ENCODE measurements at regions not wholly inside any gene's neighbourhood (a gene's known extent, or its start where the extent isn't known, plus 50 kb on each side); places are given as distances from the start of the nearest gene placed in this dataset.
"Not testable (repeated sequence)": the region's sequence is repeated elsewhere in the genome, so short reads cannot be mapped to it uniquely, and the experiment has no call there.

- Histone ChIP-seq H3K27me3 (ENCODE audit: control insufficient read depth, insufficient read depth, low read length) (peaks cover 8% of the 10 kb centered on the region), H3K4me1 (ENCODE audit: control insufficient read depth, insufficient read depth, low read length) (peaks cover 7% of the 10 kb centered on the region), H3K4me3 (ENCODE audit: low read length) (no peak overlapping the region), H3K36me3 (ENCODE audit: insufficient read depth, low read length) (no peaks in the 10 kb centered on the region), H3K9ac (ENCODE audit: low read depth, low read length) (no peak overlapping the region), H3K4me2 (ENCODE audit: low read length) (no peak overlapping the region), H3K9me3 (replicated peaks; ENCODE audit: low read length) (no peaks in the 10 kb centered on the region)
These were observed 335.7 kb downstream of the BMP4 start for GRCh38 chr14:53620890-53621289.

GRCh38 chr14:53620317-53620716 lies 336.3 kb downstream of the BMP4 start:
- H3K9ac ChIP-seq (ENCODE audit: low read depth, low read length) = no peak overlapping the region
- H3K4me3 ChIP-seq (ENCODE audit: low read length) = no peak overlapping the region
- no peaks in the 10 kb centered on the region for H3K36me3 ChIP-seq (ENCODE audit: insufficient read depth, low read length)
- no peak overlapping the region for H3K4me2 ChIP-seq (ENCODE audit: low read length)
- H3K4me1 ChIP-seq (ENCODE audit: control insufficient read depth, insufficient read depth, low read length) = peaks cover 7% of the 10 kb centered on the region
- H3K9me3 ChIP-seq (replicated peaks; ENCODE audit: low read length) = no peaks in the 10 kb centered on the region
- H3K27me3 ChIP-seq (ENCODE audit: control insufficient read depth, insufficient read depth, low read length) = peaks cover 9% of the 10 kb centered on the region

GRCh38 chr14:53619691-53620231 lies 336.9 kb downstream of the BMP4 start:
- H3K27me3 ChIP-seq (ENCODE audit: control insufficient read depth, insufficient read depth, low read length) = peaks cover 7% of the 10 kb centered on the region
- H3K9ac ChIP-seq (ENCODE audit: low read depth, low read length) = no peak overlapping the region

GRCh38 chr14:53616536-53616935 lies 340.1 kb downstream of the BMP4 start:
- not testable (repeated sequence) for H3K4me3 ChIP-seq (ENCODE audit: low read length); H3K9me3 ChIP-seq (replicated peaks; ENCODE audit: low read length); H3K27me3 ChIP-seq (ENCODE audit: control insufficient read depth, insufficient read depth, low read length); H3K36me3 ChIP-seq (ENCODE audit: insufficient read depth, low read length); H3K4me1 ChIP-seq (ENCODE audit: control insufficient read depth, insufficient read depth, low read length); H3K4me2 ChIP-seq (ENCODE audit: low read length); H3K9ac ChIP-seq (ENCODE audit: low read depth, low read length)

More at GRCh38 chr14:53619691-53620231, 336.9 kb downstream of the BMP4 start:
- Histone ChIP-seq H3K4me1 (ENCODE audit: control insufficient read depth, insufficient read depth, low read length) (peaks cover 7% of the 10 kb centered on the region), H3K36me3 (ENCODE audit: insufficient read depth, low read length) (no peaks in the 10 kb centered on the region), H3K4me2 (ENCODE audit: low read length) (no peak overlapping the region), H3K4me3 (ENCODE audit: low read length) (no peak overlapping the region), H3K9me3 (replicated peaks; ENCODE audit: low read length) (no peaks in the 10 kb centered on the region)

- H3K4me2 ChIP-seq (ENCODE audit: low read length) = no peak overlapping the region
- H3K4me3 ChIP-seq (ENCODE audit: low read length) = no peak overlapping the region
- H3K4me1 ChIP-seq (ENCODE audit: control insufficient read depth, insufficient read depth, low read length) = peaks cover 6% of the 10 kb centered on the region
- no peaks in the 10 kb centered on the region for H3K36me3 ChIP-seq (ENCODE audit: insufficient read depth, low read length)
- peaks cover 6% of the 10 kb centered on the region for H3K27me3 ChIP-seq (ENCODE audit: control insufficient read depth, insufficient read depth, low read length)
- no peaks in the 10 kb centered on the region for H3K9me3 ChIP-seq (replicated peaks; ENCODE audit: low read length)
- no peak overlapping the region for H3K9ac ChIP-seq (ENCODE audit: low read depth, low read length)
These were observed 341.4 kb downstream of the BMP4 start for GRCh38 chr14:53615252-53615651.

GRCh38 chr14:53613404-53614253 lies 343.0 kb downstream of the BMP4 start:
- Histone ChIP-seq H3K36me3 (ENCODE audit: insufficient read depth, low read length) (no peaks in the 10 kb centered on the region), H3K4me2 (ENCODE audit: low read length) (no peak overlapping the region), H3K9me3 (replicated peaks; ENCODE audit: low read length) (no peaks in the 10 kb centered on the region), H3K4me3 (ENCODE audit: low read length) (no peak overlapping the region), H3K4me1 (ENCODE audit: control insufficient read depth, insufficient read depth, low read length) (no peaks in the 10 kb centered on the region), H3K9ac (ENCODE audit: low read depth, low read length) (no peak overlapping the region), H3K27me3 (ENCODE audit: control insufficient read depth, insufficient read depth, low read length) (peaks cover 10% of the 10 kb centered on the region)

GRCh38 chr14:53610947-53611346 lies 345.7 kb downstream of the BMP4 start:
- H3K36me3 ChIP-seq (ENCODE audit: insufficient read depth, low read length) = no peaks in the 10 kb centered on the region
- no peaks in the 10 kb centered on the region for H3K4me1 ChIP-seq (ENCODE audit: control insufficient read depth, insufficient read depth, low read length)
- H3K9me3 ChIP-seq (replicated peaks; ENCODE audit: low read length) = no peaks in the 10 kb centered on the region
- H3K4me2 ChIP-seq (ENCODE audit: low read length) = no peak overlapping the region
- peaks cover 10% of the 10 kb centered on the region for H3K27me3 ChIP-seq (ENCODE audit: control insufficient read depth, insufficient read depth, low read length)
- no peak overlapping the region for H3K4me3 ChIP-seq (ENCODE audit: low read length)
- no peak overlapping the region for H3K9ac ChIP-seq (ENCODE audit: low read depth, low read length)

- no peaks in the 10 kb centered on the region for H3K36me3 ChIP-seq (ENCODE audit: insufficient read depth, low read length)
- no peaks in the 10 kb centered on the region for H3K4me1 ChIP-seq (ENCODE audit: control insufficient read depth, insufficient read depth, low read length)
- H3K4me2 ChIP-seq (ENCODE audit: low read length) = no peak overlapping the region
- H3K9me3 ChIP-seq (replicated peaks; ENCODE audit: low read length) = no peaks in the 10 kb centered on the region
- no peak overlapping the region for H3K4me3 ChIP-seq (ENCODE audit: low read length)
- peaks cover 4% of the 10 kb centered on the region for H3K27me3 ChIP-seq (ENCODE audit: control insufficient read depth, insufficient read depth, low read length)
- H3K9ac ChIP-seq (ENCODE audit: low read depth, low read length) = no peak overlapping the region
These were observed 347.6 kb downstream of the BMP4 start for GRCh38 chr14:53609009-53609408.

GRCh38 chr14:53608369-53608768 lies 348.3 kb downstream of the BMP4 start:
- Histone ChIP-seq H3K9ac (ENCODE audit: low read depth, low read length) (no peak overlapping the region), H3K9me3 (replicated peaks; ENCODE audit: low read length) (no peaks in the 10 kb centered on the region), H3K36me3 (ENCODE audit: insufficient read depth, low read length) (no peaks in the 10 kb centered on the region), H3K4me1 (ENCODE audit: control insufficient read depth, insufficient read depth, low read length) (no peaks in the 10 kb centered on the region), H3K4me2 (ENCODE audit: low read length) (no peak overlapping the region), H3K4me3 (ENCODE audit: low read length) (no peak overlapping the region), H3K27me3 (ENCODE audit: control insufficient read depth, insufficient read depth, low read length) (peaks cover 4% of the 10 kb centered on the region)

- H3K9me3 ChIP-seq (replicated peaks; ENCODE audit: low read length) = no peaks in the 10 kb centered on the region
- no peak overlapping the region for H3K9ac ChIP-seq (ENCODE audit: low read depth, low read length)
- H3K36me3 ChIP-seq (ENCODE audit: insufficient read depth, low read length) = no peaks in the 10 kb centered on the region
- H3K4me2 ChIP-seq (ENCODE audit: low read length) = no peak overlapping the region
- no peaks in the 10 kb centered on the region for H3K4me1 ChIP-seq (ENCODE audit: control insufficient read depth, insufficient read depth, low read length)
- no peak overlapping the region for H3K4me3 ChIP-seq (ENCODE audit: low read length)
- peaks cover 7% of the 10 kb centered on the region for H3K27me3 ChIP-seq (ENCODE audit: control insufficient read depth, insufficient read depth, low read length)
These were observed 350.4 kb downstream of the BMP4 start for GRCh38 chr14:53606203-53606602.

- no peak overlapping the region for H3K9ac ChIP-seq (ENCODE audit: low read depth, low read length)
- H3K4me2 ChIP-seq (ENCODE audit: low read length) = no peak overlapping the region
- H3K9me3 ChIP-seq (replicated peaks; ENCODE audit: low read length) = no peaks in the 10 kb centered on the region
- H3K4me1 ChIP-seq (ENCODE audit: control insufficient read depth, insufficient read depth, low read length) = no peaks in the 10 kb centered on the region
- H3K36me3 ChIP-seq (ENCODE audit: insufficient read depth, low read length) = no peaks in the 10 kb centered on the region
- H3K27me3 ChIP-seq (ENCODE audit: control insufficient read depth, insufficient read depth, low read length) = peaks cover 7% of the 10 kb centered on the region
- no peak overlapping the region for H3K4me3 ChIP-seq (ENCODE audit: low read length)
These were observed 351.1 kb downstream of the BMP4 start for GRCh38 chr14:53605562-53605961.

- Histone ChIP-seq H3K36me3 (ENCODE audit: insufficient read depth, low read length) (no peaks in the 10 kb centered on the region), H3K9ac (ENCODE audit: low read depth, low read length) (no peak overlapping the region), H3K4me3 (ENCODE audit: low read length) (no peak overlapping the region), H3K27me3 (ENCODE audit: control insufficient read depth, insufficient read depth, low read length) (peaks cover 8% of the 10 kb centered on the region), H3K4me1 (ENCODE audit: control insufficient read depth, insufficient read depth, low read length) (no peaks in the 10 kb centered on the region), H3K9me3 (replicated peaks; ENCODE audit: low read length) (no peaks in the 10 kb centered on the region), H3K4me2 (ENCODE audit: low read length) (no peak overlapping the region)
These were observed 352.6 kb downstream of the BMP4 start for GRCh38 chr14:53603994-53604393.

All from skeletal muscle satellite cell (primary cell).